A673 (cell line): ENCODE measurements at regions not wholly inside any gene's neighbourhood (a gene's known extent, or its start where the extent isn't known, plus 50 kb on each side); places are given as distances from the start of the nearest gene placed in this dataset.

Experiments used
- EZH2 ChIP-seq: fragments of 200-600 bp; sonication (generic); IDR thresholded peaks from 2 replicates; pipeline ENCODE4 v1.6.1; 2017; ENCODE audit warnings: borderline replicate concordance, low read depth, mild to moderate bottlenecking, mixed read lengths, antibody characterized with exemption, low read length; ENCODE audit not compliant: poor library complexity, severe bottlenecking
- TF ChIP-seq, protein P1 (sequence below): fragments of 300-800, 200-600 bp; sonication (generic); conservative IDR thresholded peaks from 2 replicates; pipeline ENCODE4 v1.5.1; 2017; ENCODE audit warnings: low read depth, mild to moderate bottlenecking, antibody characterized with exemption, low read length, moderate library complexity, mixed read lengths

DNA sequence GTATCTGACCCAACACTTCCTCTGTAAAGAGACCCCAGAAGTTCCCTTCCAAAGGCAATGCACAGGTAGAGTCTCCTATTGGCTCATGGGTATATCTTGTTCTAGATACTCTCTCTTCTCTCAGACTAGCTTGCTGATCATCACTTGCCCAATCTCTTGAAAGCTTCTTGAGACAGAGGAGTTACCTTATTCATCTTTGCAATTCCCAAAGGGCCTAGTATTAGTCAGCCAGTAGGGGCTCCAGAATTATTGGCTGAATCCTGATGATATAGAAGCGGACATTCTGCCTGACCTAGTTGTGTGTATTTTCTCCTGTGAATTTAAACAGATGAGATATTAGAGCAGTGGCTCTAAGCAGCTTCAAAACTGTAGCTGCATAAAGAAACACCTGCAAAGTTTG, 304.0 kb upstream of the KLF4 start:
- TF ChIP-seq, protein P1, sequence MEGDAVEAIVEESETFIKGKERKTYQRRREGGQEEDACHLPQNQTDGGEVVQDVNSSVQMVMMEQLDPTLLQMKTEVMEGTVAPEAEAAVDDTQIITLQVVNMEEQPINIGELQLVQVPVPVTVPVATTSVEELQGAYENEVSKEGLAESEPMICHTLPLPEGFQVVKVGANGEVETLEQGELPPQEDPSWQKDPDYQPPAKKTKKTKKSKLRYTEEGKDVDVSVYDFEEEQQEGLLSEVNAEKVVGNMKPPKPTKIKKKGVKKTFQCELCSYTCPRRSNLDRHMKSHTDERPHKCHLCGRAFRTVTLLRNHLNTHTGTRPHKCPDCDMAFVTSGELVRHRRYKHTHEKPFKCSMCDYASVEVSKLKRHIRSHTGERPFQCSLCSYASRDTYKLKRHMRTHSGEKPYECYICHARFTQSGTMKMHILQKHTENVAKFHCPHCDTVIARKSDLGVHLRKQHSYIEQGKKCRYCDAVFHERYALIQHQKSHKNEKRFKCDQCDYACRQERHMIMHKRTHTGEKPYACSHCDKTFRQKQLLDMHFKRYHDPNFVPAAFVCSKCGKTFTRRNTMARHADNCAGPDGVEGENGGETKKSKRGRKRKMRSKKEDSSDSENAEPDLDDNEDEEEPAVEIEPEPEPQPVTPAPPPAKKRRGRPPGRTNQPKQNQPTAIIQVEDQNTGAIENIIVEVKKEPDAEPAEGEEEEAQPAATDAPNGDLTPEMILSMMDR: no peak
- no peak for TF ChIP-seq EZH2
